ENCODE measurements at regions not wholly inside any gene's neighbourhood (a gene's known extent, or its start where the extent isn't known, plus 50 kb on each side); places are given as distances from the start of the nearest gene placed in this dataset.
A peak's percentile ranks its signal among the peaks of the same experiment; 100 is the strongest.

GRCh38 chr2:16496426-16497388, 168.9 kb downstream of the CYRIA start:
- DNase-seq, result no peak

GRCh38 chr2:16495509-16496208, 170.0 kb downstream of the CYRIA start:
- DNase-seq, result no peak

- no peak for DNase-seq
Observed at GRCh38 chr2:16494836-16495508, 170.7 kb downstream of the CYRIA start.

- no peak for DNase-seq
Observed at GRCh38 chr2:16493788-16494187, 171.8 kb downstream of the CYRIA start.

- peak; percentile 27 for DNase-seq
Observed at GRCh38 chr2:16487686-16488085, 177.9 kb downstream of the CYRIA start.

- no peak for DNase-seq
Observed at GRCh38 chr2:16485251-16485650, 180.4 kb downstream of the CYRIA start.

GRCh38 chr2:16482460-16482859, 183.2 kb downstream of the CYRIA start:
- no peak for DNase-seq

GRCh38 chr2:16481351-16481750, 184.3 kb downstream of the CYRIA start:
- no peak for DNase-seq

GRCh38 chr2:16479721-16480120, 185.9 kb downstream of the CYRIA start:
- no peak for DNase-seq

- no peak for DNase-seq
Observed at GRCh38 chr2:16478434-16479210, 187.0 kb downstream of the CYRIA start.

- no peak for DNase-seq
Observed at GRCh38 chr2:16477648-16478047, 188.0 kb downstream of the CYRIA start.

- DNase-seq, result no peak
Observed at GRCh38 chr2:16476866-16477265, 188.8 kb downstream of the CYRIA start.

- DNase-seq, result no peak
Observed at GRCh38 chr2:16475986-16476567, 189.6 kb downstream of the CYRIA start.

GRCh38 chr2:16475586-16475985, 190.0 kb downstream of the CYRIA start:
- DNase-seq, result no peak

- DNase-seq, result no peak
Observed at GRCh38 chr2:16473575-16473974, 192.1 kb downstream of the CYRIA start.

- DNase-seq, result no peak
Observed at GRCh38 chr2:16470936-16471490, 194.6 kb downstream of the CYRIA start.

- no peak for DNase-seq
Observed at GRCh38 chr2:16466821-16467151, 198.8 kb downstream of the CYRIA start.

- no peak for DNase-seq
Observed at GRCh38 chr2:16466133-16466820, 199.4 kb downstream of the CYRIA start.

- DNase-seq, result no peak
Observed at GRCh38 chr2:16464641-16465040, 201.0 kb downstream of the CYRIA start.

GRCh38 chr2:16462958-16463357, 202.7 kb downstream of the CYRIA start:
- DNase-seq, result no peak

GRCh38 chr2:16461672-16462071, 204.0 kb downstream of the CYRIA start:
- no peak for DNase-seq
